ENCODE measurements at regions not wholly inside any gene's neighbourhood (a gene's known extent, or its start where the extent isn't known, plus 50 kb on each side); places are given as distances from the start of the nearest gene placed in this dataset.
"Not testable (repeated sequence)": the region's sequence is repeated elsewhere in the genome, so short reads cannot be mapped to it uniquely, and the experiment has no call there.

GRCh38 chr11:39462506-39462905 is 1996.9 kb downstream of the LRRC4C start:
- DNase-seq = no peak

- DNase-seq = no peak
These were observed 1998.4 kb downstream of the LRRC4C start for GRCh38 chr11:39461066-39461465.

GRCh38 chr11:39459606-39460005 is 1999.8 kb downstream of the LRRC4C start:
- no peak for DNase-seq

- DNase-seq = no peak
These were observed 2001.0 kb downstream of the LRRC4C start for GRCh38 chr11:39458481-39458880.

GRCh38 chr11:39443424-39444022 is 2015.9 kb downstream of the LRRC4C start:
- DNase-seq = no peak

GRCh38 chr11:39442177-39442576 is 2017.3 kb downstream of the LRRC4C start:
- DNase-seq = no peak

GRCh38 chr11:39435641-39436040 is 2023.8 kb downstream of the LRRC4C start:
- no peak for DNase-seq

- DNase-seq = no peak
These were observed 2025.0 kb downstream of the LRRC4C start for GRCh38 chr11:39434466-39434865.

GRCh38 chr11:39432929-39433328 is 2026.5 kb downstream of the LRRC4C start:
- no peak for DNase-seq

- no peak for DNase-seq
These were observed 2034.2 kb downstream of the LRRC4C start for GRCh38 chr11:39425226-39425625.

- no peak for DNase-seq
These were observed 2047.3 kb downstream of the LRRC4C start for GRCh38 chr11:39412117-39412516.

- DNase-seq = no peak
These were observed 2073.5 kb downstream of the LRRC4C start for GRCh38 chr11:39385911-39386310.

- DNase-seq = peak; percentile 1
These were observed 2084.3 kb downstream of the LRRC4C start for GRCh38 chr11:39374963-39375698.

GRCh38 chr11:39367534-39367933 is 2091.9 kb downstream of the LRRC4C start:
- DNase-seq = no peak

- DNase-seq = peak; percentile 48
These were observed 2093.5 kb downstream of the LRRC4C start for GRCh38 chr11:39365809-39366436.

- DNase-seq = no peak
These were observed 2095.9 kb downstream of the LRRC4C start for GRCh38 chr11:39363571-39363970.

GRCh38 chr11:39361557-39361956 is 2097.9 kb downstream of the LRRC4C start:
- DNase-seq = no peak

- DNase-seq = no peak
These were observed 2113.5 kb downstream of the LRRC4C start for GRCh38 chr11:39345834-39346442.

- DNase-seq = no peak
These were observed 2118.0 kb downstream of the LRRC4C start for GRCh38 chr11:39341461-39341860.

- not testable (repeated sequence) for DNase-seq
These were observed 2126.4 kb downstream of the LRRC4C start for GRCh38 chr11:39333006-39333405.

GRCh38 chr11:39327302-39327701 is 2132.2 kb downstream of the LRRC4C start:
- DNase-seq = no peak

GRCh38 chr11:39311888-39312287 is 2147.6 kb downstream of the LRRC4C start:
- DNase-seq = not testable (repeated sequence)

- no peak for DNase-seq
These were observed 2154.9 kb downstream of the LRRC4C start for GRCh38 chr11:39304586-39304985.

Measured in fibroblast of skin of abdomen (primary cell).